ENCODE measurements at regions not wholly inside any gene's neighbourhood (a gene's known extent, or its start where the extent isn't known, plus 50 kb on each side); places are given as distances from the start of the nearest gene placed in this dataset.

DNA sequence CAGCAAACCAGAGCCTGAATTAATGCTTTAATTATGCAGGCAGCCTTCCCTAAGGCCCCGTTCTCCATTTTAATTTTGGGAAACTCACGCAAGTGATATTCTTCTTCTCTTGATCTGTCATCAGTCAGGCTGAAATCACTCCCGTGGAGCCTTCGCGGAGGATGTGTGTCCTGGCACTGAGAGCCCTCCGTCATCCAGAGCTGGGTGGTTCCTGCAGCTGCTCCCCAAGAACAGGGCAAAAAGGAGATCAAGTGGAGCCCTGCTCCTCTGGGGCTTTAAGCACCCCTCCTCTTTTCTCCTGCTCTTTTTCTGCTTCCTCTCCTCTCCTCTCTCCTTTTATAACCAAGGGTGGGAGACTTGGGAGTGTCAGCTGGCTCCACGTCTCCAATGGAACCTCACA, 133.2 kb upstream of the CACNA1E start:
- TF ChIP-seq, protein P1, sequence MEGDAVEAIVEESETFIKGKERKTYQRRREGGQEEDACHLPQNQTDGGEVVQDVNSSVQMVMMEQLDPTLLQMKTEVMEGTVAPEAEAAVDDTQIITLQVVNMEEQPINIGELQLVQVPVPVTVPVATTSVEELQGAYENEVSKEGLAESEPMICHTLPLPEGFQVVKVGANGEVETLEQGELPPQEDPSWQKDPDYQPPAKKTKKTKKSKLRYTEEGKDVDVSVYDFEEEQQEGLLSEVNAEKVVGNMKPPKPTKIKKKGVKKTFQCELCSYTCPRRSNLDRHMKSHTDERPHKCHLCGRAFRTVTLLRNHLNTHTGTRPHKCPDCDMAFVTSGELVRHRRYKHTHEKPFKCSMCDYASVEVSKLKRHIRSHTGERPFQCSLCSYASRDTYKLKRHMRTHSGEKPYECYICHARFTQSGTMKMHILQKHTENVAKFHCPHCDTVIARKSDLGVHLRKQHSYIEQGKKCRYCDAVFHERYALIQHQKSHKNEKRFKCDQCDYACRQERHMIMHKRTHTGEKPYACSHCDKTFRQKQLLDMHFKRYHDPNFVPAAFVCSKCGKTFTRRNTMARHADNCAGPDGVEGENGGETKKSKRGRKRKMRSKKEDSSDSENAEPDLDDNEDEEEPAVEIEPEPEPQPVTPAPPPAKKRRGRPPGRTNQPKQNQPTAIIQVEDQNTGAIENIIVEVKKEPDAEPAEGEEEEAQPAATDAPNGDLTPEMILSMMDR (IDR thresholded peaks at IDR 0.05; ENCODE audit: low read depth, low read length, missing control alignments) = no peak
- no peak for DNase-seq (ENCODE audit: low read depth)
- H3K4me3 ChIP-seq (ENCODE audit: low read depth, low read length) = no peak overlapping the region
- in situ Hi-C loops (cut with HindIII; ENCODE audit: low sequenced_read_pairs) = no loop called here

DNA sequence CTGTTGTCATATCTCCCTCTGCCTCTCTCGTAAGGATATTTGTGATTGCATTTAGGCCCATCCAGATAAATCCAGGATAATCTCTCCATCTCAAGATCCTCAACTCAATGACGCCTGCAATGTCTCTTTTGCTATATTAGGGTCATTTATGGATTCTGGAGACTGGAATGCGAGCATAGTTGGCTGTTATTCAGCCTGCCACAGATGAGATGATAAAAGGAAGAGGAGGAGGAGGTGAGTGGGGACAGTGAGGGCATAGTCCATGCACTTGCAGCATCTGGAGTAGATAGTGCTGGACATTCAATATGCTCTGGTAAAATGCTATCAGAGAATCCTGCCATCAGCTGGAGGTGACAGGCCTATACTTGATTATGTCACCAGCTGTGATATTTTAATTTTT, 131.6 kb upstream of the CACNA1E start:
- TF ChIP-seq, protein P1 (IDR thresholded peaks at IDR 0.05; ENCODE audit: low read depth, low read length, missing control alignments) = no peak
- in situ Hi-C loops (cut with HindIII; ENCODE audit: low sequenced_read_pairs) = no loop called here
- no peak for DNase-seq (ENCODE audit: low read depth)
- H3K4me3 ChIP-seq (ENCODE audit: low read depth, low read length) = no peak overlapping the region

DNA sequence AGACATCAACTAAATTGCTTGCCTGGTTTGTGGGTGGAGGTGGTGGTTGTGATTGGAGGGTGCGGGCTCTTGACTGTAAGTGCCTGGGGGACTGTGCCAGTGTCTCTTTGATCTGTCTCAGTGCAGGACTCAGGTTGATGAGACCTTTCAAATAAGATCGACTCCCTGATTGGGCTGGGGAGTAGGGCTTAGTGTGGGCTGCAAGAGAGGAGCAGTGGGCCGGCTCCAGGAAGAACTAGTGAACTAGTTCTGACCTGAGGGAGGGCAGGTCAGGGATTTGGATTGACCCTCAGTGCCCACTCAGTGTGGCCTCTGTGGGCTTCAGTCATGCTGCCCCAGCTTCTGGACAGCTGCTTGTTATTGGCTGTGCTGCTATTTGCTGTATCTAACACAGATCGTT, 130.6 kb upstream of the CACNA1E start:
- in situ Hi-C loops (cut with HindIII; ENCODE audit: low sequenced_read_pairs) = no loop called here
- H3K4me3 ChIP-seq (ENCODE audit: low read depth, low read length) = no peak overlapping the region
- TF ChIP-seq, protein P1 (IDR thresholded peaks at IDR 0.05; ENCODE audit: low read depth, low read length, missing control alignments) = no peak
- no peak for DNase-seq (ENCODE audit: low read depth)

DNA sequence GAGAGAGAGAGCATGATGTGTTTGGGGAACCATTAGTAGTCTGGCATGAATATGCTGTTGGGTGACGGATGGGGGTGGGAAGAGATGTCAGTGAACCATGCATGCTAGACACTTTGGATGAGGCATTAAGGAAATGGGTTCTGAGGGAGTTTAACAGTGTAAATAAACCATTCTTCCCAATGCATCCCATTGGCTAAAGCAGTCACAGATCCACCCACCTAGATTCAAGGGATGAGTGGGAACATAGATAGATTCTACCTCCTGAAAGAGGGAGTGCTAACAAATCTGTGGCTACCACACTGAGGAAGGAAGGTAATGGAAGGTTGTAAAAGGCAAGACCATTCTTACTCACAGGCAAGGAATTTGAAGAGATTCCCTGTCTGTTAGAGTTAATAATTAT, 129.8 kb upstream of the CACNA1E start:
- TF ChIP-seq, protein P1 (IDR thresholded peaks at IDR 0.05; ENCODE audit: low read depth, low read length, missing control alignments) = no peak
- DNase-seq (ENCODE audit: low read depth) = no peak
- in situ Hi-C loops (cut with HindIII; ENCODE audit: low sequenced_read_pairs) = no loop called here
- no peak overlapping the region for H3K4me3 ChIP-seq (ENCODE audit: low read depth, low read length)

DNA sequence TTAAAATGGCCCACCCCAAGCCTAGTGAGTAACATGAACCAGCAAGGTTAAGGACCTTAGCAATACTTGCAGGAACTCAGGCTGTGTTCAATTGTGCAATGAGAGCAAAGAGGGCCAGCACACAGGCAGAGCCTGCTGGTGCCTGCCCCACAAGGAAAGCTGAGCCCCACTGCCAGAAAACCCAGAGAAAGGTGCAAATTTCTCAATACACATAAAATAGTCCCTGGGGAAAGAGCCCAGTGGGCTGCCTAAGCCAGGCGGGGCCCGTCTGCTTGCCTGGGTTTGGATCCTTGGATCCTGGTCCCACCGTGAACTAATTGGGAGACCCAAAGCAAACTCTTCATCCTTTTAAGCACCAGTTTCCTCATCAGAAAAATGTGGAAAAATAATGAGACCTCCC, 128.5 kb upstream of the CACNA1E start:
- H3K4me3 ChIP-seq (ENCODE audit: low read depth, low read length) = no peak overlapping the region
- DNase-seq (ENCODE audit: low read depth) = no peak
- TF ChIP-seq, protein P1 (IDR thresholded peaks at IDR 0.05; ENCODE audit: low read depth, low read length, missing control alignments) = no peak
- in situ Hi-C loops (cut with HindIII; ENCODE audit: low sequenced_read_pairs) = no loop called here

DNA sequence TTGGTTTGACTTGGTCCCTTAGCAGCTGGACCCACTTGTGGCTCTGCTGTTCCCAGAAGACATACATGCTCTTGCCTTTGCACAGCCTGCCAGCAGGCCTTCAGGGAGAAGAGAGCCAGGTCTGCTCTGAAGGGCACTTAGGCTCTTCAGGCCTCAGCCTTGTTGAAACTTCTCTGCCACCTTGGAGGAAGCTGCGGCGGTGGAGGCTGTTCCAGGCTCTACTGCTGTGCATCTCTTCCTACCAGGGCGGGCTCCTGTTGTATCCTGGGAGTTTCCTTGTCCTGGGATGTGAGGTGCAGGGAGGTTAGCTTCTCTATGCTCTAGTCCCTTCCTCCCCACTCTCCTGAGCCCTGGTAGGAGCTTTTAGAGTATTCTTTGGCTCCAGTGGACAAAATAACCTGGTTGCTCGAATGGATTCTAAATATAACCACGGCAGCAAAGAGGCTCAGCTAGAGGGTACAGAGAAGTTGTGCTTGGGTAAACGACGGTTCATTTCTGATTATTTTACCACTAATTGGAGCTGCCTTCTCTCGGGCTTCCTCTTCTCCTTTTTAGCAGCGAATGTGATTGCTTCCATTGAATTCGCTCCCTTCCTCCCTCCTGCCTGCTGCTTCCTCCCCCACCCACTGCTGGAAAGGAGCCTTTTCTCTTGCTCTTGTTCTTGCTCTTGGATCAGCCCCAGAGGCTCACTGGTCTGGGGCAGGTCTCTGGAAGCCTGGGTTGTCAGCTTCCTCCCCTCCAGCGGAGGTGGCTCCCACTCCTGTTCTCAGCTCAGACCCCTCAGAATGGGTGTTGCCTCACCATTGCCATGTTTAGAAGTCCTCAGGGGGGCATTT, 126.6 kb upstream of the CACNA1E start:
- in situ Hi-C loops (cut with HindIII; ENCODE audit: low sequenced_read_pairs) = no loop called here
- no peak for DNase-seq (ENCODE audit: low read depth)
- TF ChIP-seq, protein P1 (IDR thresholded peaks at IDR 0.05; ENCODE audit: low read depth, low read length, missing control alignments) = no peak

More for the DNA sequence above, 126.6 kb upstream of the CACNA1E start:
- H3K4me3 ChIP-seq (ENCODE audit: low read depth, low read length) = no peak overlapping the region
